ENCODE measurements at regions not wholly inside any gene's neighbourhood (a gene's known extent, or its start where the extent isn't known, plus 50 kb on each side); places are given as distances from the start of the nearest gene placed in this dataset.

- TF ChIP-seq CTCF (IDR thresholded peaks at IDR 0.05; ENCODE audit: low read length, missing control alignments), result no peak
- DNase-seq (ENCODE audit: low read depth), result no peak
- H3K4me3 ChIP-seq (replicated peaks; ENCODE audit: low read depth, low read length), result no peak overlapping the region
These were observed 484.0 kb downstream of the MMUT start for GRCh38 chr6:48979085-48979484.

- no peak overlapping the region for H3K4me3 ChIP-seq (replicated peaks; ENCODE audit: low read depth, low read length)
- TF ChIP-seq CTCF (IDR thresholded peaks at IDR 0.05; ENCODE audit: low read length, missing control alignments), result no peak
- DNase-seq (ENCODE audit: low read depth), result no peak
These were observed 485.0 kb downstream of the MMUT start for GRCh38 chr6:48978016-48978415.

- no peak for DNase-seq (ENCODE audit: low read depth)
- no peak for TF ChIP-seq CTCF (IDR thresholded peaks at IDR 0.05; ENCODE audit: low read length, missing control alignments)
- no peak overlapping the region for H3K4me3 ChIP-seq (replicated peaks; ENCODE audit: low read depth, low read length)
These were observed 485.5 kb downstream of the MMUT start for GRCh38 chr6:48977573-48977972.

GRCh38 chr6:48973491-48973890 lies 489.6 kb downstream of the MMUT start:
- no peak for TF ChIP-seq CTCF (IDR thresholded peaks at IDR 0.05; ENCODE audit: low read length, missing control alignments)
- peak; percentile 45 for DNase-seq (ENCODE audit: low read depth)
- H3K4me3 ChIP-seq (replicated peaks; ENCODE audit: low read depth, low read length), result no peak overlapping the region

- H3K4me3 ChIP-seq (replicated peaks; ENCODE audit: low read depth, low read length), result no peak overlapping the region
- no peak for DNase-seq (ENCODE audit: low read depth)
- TF ChIP-seq CTCF (IDR thresholded peaks at IDR 0.05; ENCODE audit: low read length, missing control alignments), result no peak
These were observed 501.2 kb downstream of the MMUT start for GRCh38 chr6:48961781-48962415.

- no peak for TF ChIP-seq CTCF (IDR thresholded peaks at IDR 0.05; ENCODE audit: low read length, missing control alignments)
- H3K4me3 ChIP-seq (replicated peaks; ENCODE audit: low read depth, low read length), result no peak overlapping the region
- no peak for DNase-seq (ENCODE audit: low read depth)
These were observed 503.6 kb downstream of the MMUT start for GRCh38 chr6:48959251-48960060.
